SU-DHL-6 (cell line): ENCODE measurements at regions not wholly inside any gene's neighbourhood (a gene's known extent, or its start where the extent isn't known, plus 50 kb on each side); places are given as distances from the start of the nearest gene placed in this dataset.

Experiments
- H2AFZ ChIP-seq: fragments of 200-600 bp; sonication (generic); 2 replicates; pipeline ENCODE4 v1.6.1; 2014; ENCODE audit warnings: low read depth, mild to moderate bottlenecking, moderate library complexity, mixed read lengths, antibody characterized with exemption, low read length; ENCODE audit not compliant: severe bottlenecking
- H3F3A ChIP-seq: fragments of 200-600 bp; shearing (Covaris generic); 2 replicates; pipeline ENCODE4 v1.6.0; 2016; ENCODE audit warnings: antibody characterized with exemption, mild to moderate bottlenecking; ENCODE audit not compliant: insufficient read depth
- H3K27ac ChIP-seq: fragments of 200-600 bp; sonication (generic); 2 replicates; pipeline ENCODE4 v1.5.1; 2016; ENCODE audit warnings: low read depth, mild to moderate bottlenecking, low read length, moderate library complexity, mixed read lengths
- H3K27me3 ChIP-seq: fragments of 200-600 bp; sonication (generic), shearing (Covaris generic); 2 replicates; pipeline ENCODE4 v1.6.0; 2014; ENCODE audit warnings: mild to moderate bottlenecking, low read length
- H3K36me3 ChIP-seq: fragments of 200-600 bp; sonication (generic); 2 replicates; pipeline ENCODE4 v1.6.1; 2014; ENCODE audit warnings: mild to moderate bottlenecking, low read length, mixed read lengths
- H3K4me2 ChIP-seq: fragments of 300-600, 200-600 bp; shearing (Covaris generic), sonication (generic); 2 replicates; pipeline ENCODE4 v1.6.0; 2014; ENCODE audit warnings: low read length, low read depth, mild to moderate bottlenecking; ENCODE audit not compliant: poor library complexity, severe bottlenecking
- H3K4me3 ChIP-seq: fragments of 200-600 bp; sonication (generic); 2 replicates; pipeline ENCODE4 v1.5.1; 2014; ENCODE audit warnings: antibody characterized with exemption, low read length, mild to moderate bottlenecking, mixed read lengths; ENCODE audit not compliant: insufficient read depth, poor library complexity, severe bottlenecking
- H3K79me2 ChIP-seq: fragments of 200-600 bp; sonication (generic); 2 replicates; pipeline ENCODE4 v1.6.1; 2014; ENCODE audit warnings: mild to moderate bottlenecking, low read length, moderate library complexity; ENCODE audit not compliant: insufficient read depth
- H3K9ac ChIP-seq: fragments of 200-600 bp; sonication (generic); 2 replicates; pipeline ENCODE4 v1.7.0; 2014; ENCODE audit warnings: mild to moderate bottlenecking, low read length
- H3K9me2 ChIP-seq: fragments of 200-600 bp; sonication (generic); replicated peaks from 2 replicates; pipeline ENCODE4 v1.6.1; 2014; ENCODE audit warnings: low read length; ENCODE audit not compliant: insufficient read depth
- H3K9me3 ChIP-seq: fragments of 200-600 bp; sonication (generic); 2 replicates; pipeline ENCODE4 v1.6.1; 2014; ENCODE audit warnings: low read length, mixed read lengths; ENCODE audit not compliant: insufficient read depth
- H4K20me1 ChIP-seq: fragments of 200-600 bp; sonication (generic); 2 replicates; pipeline ENCODE4 v1.6.1; 2014; ENCODE audit warnings: low read depth, mild to moderate bottlenecking, antibody characterized with exemption, low read length, moderate library complexity, mixed read lengths
- CTCF ChIP-seq: fragments of 200-600 bp; sonication (generic); IDR thresholded peaks from one replicate; pipeline ENCODE4 v1.5.1; 2017; ENCODE audit warnings: antibody characterized with exemption, mild to moderate bottlenecking, low read length, moderate library complexity; ENCODE audit not compliant: insufficient read depth, poor library complexity, severe bottlenecking
- EZH2phosphoT487 ChIP-seq: fragments of 200-600 bp; sonication (generic), shearing (Covaris generic); conservative IDR thresholded peaks from 2 replicates; pipeline ENCODE4 v1.6.1; 2018; ENCODE audit warnings: mild to moderate bottlenecking, antibody characterized with exemption, low read length, moderate library complexity, mixed read lengths

DNA sequence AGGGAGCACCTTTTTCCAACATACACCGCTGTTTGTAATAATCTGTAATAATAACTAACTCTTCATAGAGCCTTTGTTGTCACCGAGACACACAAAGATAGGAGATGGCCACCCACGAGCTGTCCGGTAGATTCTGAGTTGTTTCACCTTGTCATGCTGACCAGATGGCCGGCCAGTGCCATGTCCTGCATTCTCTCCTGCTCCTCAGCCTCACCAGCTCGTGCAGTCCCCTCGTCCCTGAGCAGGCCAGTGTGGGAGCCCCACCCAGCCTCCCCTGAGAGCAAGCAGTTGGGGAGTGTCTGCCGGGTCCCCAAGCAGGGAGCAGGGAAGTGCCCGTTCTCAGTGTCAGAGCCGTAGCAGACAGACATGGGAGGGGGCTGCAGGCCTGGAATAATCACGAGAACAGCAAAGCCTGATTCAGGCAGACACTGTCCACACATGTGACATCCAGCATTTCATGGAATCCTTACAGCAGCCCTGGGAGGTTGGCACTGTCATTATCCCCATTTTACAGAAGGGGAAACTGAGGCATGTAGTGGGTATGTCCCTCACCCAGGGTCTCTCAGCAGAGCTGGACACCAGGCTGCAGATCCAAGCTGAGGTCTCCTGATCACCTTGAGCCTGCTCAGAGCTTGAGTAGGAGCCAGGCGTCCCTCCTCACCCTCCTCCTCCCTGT, 178.5 kb upstream of the CIBAR2 start:
- H3K27ac ChIP-seq = no peak overlapping the region
- TF ChIP-seq CTCF = no peak
- no peak for TF ChIP-seq EZH2phosphoT487
- H3K4me3 ChIP-seq = no peak overlapping the region
- no peaks in the 10 kb centered on the region for H3K9me3 ChIP-seq
- no peaks in the 10 kb centered on the region for H3K9me2 ChIP-seq
- H3K27me3 ChIP-seq = no peaks in the 10 kb centered on the region
- no peaks in the 10 kb centered on the region for H4K20me1 ChIP-seq
- no peaks in the 10 kb centered on the region for H3K36me3 ChIP-seq
- H2AFZ ChIP-seq = no peak overlapping the region
- H3K79me2 ChIP-seq = no peaks in the 10 kb centered on the region
- H3F3A ChIP-seq = no peaks in the 10 kb centered on the region
- H3K4me2 ChIP-seq = no peak overlapping the region
- H3K9ac ChIP-seq = no peak overlapping the region

DNA sequence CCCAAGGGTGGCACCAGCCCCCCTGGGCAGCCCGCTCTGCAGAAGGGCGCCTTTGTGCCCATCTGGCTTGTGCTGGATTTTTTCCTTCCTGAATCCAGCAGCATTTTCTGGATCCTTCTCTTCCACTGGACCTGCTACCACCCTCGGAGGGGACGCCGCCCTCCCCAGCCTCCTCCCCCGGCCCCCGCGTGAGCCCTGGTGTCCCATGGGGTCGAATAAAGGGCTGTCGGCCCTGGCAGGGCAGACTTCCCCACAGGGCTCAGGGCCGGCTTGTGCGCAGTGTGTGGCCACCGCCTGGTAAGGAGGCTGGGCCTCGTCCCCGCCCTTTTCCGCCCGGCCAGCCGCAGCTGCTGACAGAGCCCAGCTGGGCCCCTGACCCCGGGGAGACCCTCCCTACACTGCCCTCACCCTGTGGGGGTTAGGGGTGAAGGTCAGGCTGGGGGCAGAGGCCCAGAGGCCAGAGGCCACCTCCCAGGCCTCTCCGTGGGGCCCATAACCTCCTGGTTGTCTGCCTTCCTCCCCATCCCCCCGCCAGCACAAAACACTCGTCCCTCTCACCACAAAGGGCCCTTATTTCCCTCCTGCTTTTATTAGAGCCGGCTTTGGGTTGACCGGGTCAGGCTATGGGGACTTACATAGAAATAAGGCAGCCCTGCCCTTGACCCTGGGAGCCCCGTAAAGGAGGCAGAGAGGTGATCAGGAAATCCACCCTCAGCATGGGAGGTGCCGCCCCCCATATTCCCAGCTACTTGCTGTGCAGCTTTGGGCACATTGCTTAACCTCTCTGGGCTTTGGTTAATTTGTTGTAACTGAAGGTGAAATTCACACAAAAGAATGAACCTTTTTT, 179.3 kb upstream of the CIBAR2 start:
- H3K36me3 ChIP-seq = no peaks in the 10 kb centered on the region
- no peaks in the 10 kb centered on the region for H3K9me2 ChIP-seq
- H3K79me2 ChIP-seq = no peaks in the 10 kb centered on the region
- no peak overlapping the region for H3K9ac ChIP-seq
- H3K4me3 ChIP-seq = no peak overlapping the region
- no peaks in the 10 kb centered on the region for H3K27me3 ChIP-seq
- H3F3A ChIP-seq = no peaks in the 10 kb centered on the region
- no peak overlapping the region for H2AFZ ChIP-seq
- no peaks in the 10 kb centered on the region for H3K9me3 ChIP-seq
- no peaks in the 10 kb centered on the region for H4K20me1 ChIP-seq
- H3K27ac ChIP-seq = no peak overlapping the region
- TF ChIP-seq CTCF = no peak
- no peak overlapping the region for H3K4me2 ChIP-seq

DNA sequence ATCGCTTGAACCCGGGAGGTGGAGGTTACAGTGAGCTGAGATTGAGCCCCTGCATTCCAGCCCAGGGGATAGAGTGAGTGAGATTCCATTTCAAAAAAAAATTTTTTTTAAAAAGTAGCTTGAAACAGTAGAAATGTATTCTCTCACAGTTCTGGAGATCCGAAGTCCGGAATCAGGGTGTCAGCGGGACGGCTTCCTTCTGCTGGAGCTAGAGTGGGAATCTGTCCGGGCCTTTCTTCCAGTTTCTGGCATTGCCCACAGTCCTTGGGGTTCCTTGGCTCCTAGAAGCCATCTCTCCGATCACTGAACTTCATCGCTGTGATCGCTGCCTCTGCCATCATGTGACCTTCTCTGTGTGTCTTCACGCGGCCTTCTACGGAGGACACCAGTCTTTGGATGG, 181.2 kb upstream of the CIBAR2 start:
- H2AFZ ChIP-seq = no peak overlapping the region
- no peaks in the 10 kb centered on the region for H3K27me3 ChIP-seq
- H3K27ac ChIP-seq = no peak overlapping the region
- H3K9ac ChIP-seq = no peak overlapping the region
- H3K9me2 ChIP-seq = no peaks in the 10 kb centered on the region
- no peaks in the 10 kb centered on the region for H3K9me3 ChIP-seq
- H3F3A ChIP-seq = no peaks in the 10 kb centered on the region
- H3K4me2 ChIP-seq = no peak overlapping the region
- no peaks in the 10 kb centered on the region for H4K20me1 ChIP-seq
- TF ChIP-seq EZH2phosphoT487 (no peak), CTCF (no peak)
- no peaks in the 10 kb centered on the region for H3K36me3 ChIP-seq
- no peak overlapping the region for H3K4me3 ChIP-seq
- H3K79me2 ChIP-seq = no peaks in the 10 kb centered on the region
